ENCODE measurements at regions not wholly inside any gene's neighbourhood (a gene's known extent, or its start where the extent isn't known, plus 50 kb on each side); places are given as distances from the start of the nearest gene placed in this dataset.
"Not testable (repeated sequence)": the region's sequence is repeated elsewhere in the genome, so short reads cannot be mapped to it uniquely, and the experiment has no call there.

GRCh38 chr5:77867914-77868313 is 91.8 kb upstream of the TBCA start:
- H3K4me1 ChIP-seq (ENCODE audit: control insufficient read depth, insufficient read depth, low read length), result no peaks in the 10 kb centered on the region
- H3K36me3 ChIP-seq (ENCODE audit: control insufficient read depth, insufficient read depth, low read length), result no peaks in the 10 kb centered on the region
- peaks cover 16% of the 10 kb centered on the region; the same call in 1 of the 2 replicates for H3K27me3 ChIP-seq (ENCODE audit: control insufficient read depth, insufficient read depth, low read length)
- no peak overlapping the region for H3K4me3 ChIP-seq (ENCODE audit: low read depth, low read length)
- no peak overlapping the region for H3K9ac ChIP-seq (ENCODE audit: low read depth, low read length)
- no peak overlapping the region for H3K27ac ChIP-seq (ENCODE audit: low read depth, low read length)
- no peaks in the 10 kb centered on the region for H3K9me3 ChIP-seq (ENCODE audit: control insufficient read depth, insufficient read depth, low read length)

GRCh38 chr5:77867194-77867691 is 91.1 kb upstream of the TBCA start:
- Histone ChIP-seq H3K4me1 (ENCODE audit: control insufficient read depth, insufficient read depth, low read length) (no peaks in the 10 kb centered on the region), H3K9ac (ENCODE audit: low read depth, low read length) (no peak overlapping the region), H3K9me3 (ENCODE audit: control insufficient read depth, insufficient read depth, low read length) (no peaks in the 10 kb centered on the region), H3K4me3 (ENCODE audit: low read depth, low read length) (no peak overlapping the region), H3K27ac (ENCODE audit: low read depth, low read length) (no peak overlapping the region), H3K27me3 (ENCODE audit: control insufficient read depth, insufficient read depth, low read length) (peaks cover 22% of the 10 kb centered on the region), H3K36me3 (ENCODE audit: control insufficient read depth, insufficient read depth, low read length) (no peaks in the 10 kb centered on the region)

DNA sequence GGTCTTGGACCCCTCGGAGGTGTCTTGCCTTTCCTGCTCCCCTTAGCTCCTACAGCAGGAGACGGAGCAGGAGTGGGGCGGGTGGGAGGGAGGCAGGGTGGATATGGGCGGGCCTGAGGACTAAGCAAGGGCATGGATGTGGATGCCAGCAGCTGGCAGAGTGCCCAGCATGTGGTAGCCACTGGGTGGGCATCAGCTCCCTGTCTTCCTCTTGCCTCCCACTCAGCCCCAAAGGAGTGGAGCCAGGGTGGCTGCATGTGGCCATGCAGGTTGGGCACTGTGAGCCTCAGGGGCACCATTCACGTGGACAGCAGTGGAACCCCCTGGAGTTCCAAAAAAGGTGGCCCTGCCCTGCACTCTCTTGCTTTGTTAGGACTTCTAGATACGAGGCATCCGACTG is 90.1 kb upstream of the TBCA start:
- Histone ChIP-seq H3K36me3 (ENCODE audit: control insufficient read depth, insufficient read depth, low read length) (no peaks in the 10 kb centered on the region), H3K9me3 (ENCODE audit: control insufficient read depth, insufficient read depth, low read length) (no peaks in the 10 kb centered on the region), H3K4me3 (ENCODE audit: low read depth, low read length) (no peak overlapping the region), H3K9ac (ENCODE audit: low read depth, low read length) (no peak overlapping the region), H3K27ac (ENCODE audit: low read depth, low read length) (no peak overlapping the region), H3K4me1 (ENCODE audit: control insufficient read depth, insufficient read depth, low read length) (no peaks in the 10 kb centered on the region), H3K27me3 (ENCODE audit: control insufficient read depth, insufficient read depth, low read length) (peaks cover 26% of the 10 kb centered on the region)

DNA sequence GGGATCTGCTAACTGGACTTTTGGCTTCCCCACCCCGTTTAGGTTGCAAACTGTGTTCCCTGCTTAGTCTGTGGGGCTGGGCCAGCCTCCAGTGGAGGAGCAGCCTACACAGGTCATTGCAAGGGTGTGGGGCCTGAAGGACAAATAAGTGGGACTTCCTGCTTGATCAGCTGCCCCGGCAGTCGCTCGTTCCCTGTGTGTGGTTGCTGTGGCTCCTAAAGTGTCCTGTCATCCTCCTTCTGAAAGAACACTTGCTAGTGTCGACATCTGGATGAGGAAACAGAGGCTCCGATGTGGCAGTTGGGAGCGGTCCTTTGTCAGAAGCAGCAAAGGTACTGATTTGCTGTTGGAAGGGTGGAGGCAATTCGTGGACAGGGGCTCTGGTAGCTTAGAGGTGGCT is 88.9 kb upstream of the TBCA start:
- Histone ChIP-seq H3K27me3 (ENCODE audit: control insufficient read depth, insufficient read depth, low read length) (peaks cover 26% of the 10 kb centered on the region), H3K36me3 (ENCODE audit: control insufficient read depth, insufficient read depth, low read length) (no peaks in the 10 kb centered on the region), H3K9me3 (ENCODE audit: control insufficient read depth, insufficient read depth, low read length) (no peaks in the 10 kb centered on the region), H3K4me3 (ENCODE audit: low read depth, low read length) (no peak overlapping the region), H3K9ac (ENCODE audit: low read depth, low read length) (no peak overlapping the region), H3K4me1 (ENCODE audit: control insufficient read depth, insufficient read depth, low read length) (no peaks in the 10 kb centered on the region), H3K27ac (ENCODE audit: low read depth, low read length) (no peak overlapping the region)

GRCh38 chr5:77863181-77863580 is 87.0 kb upstream of the TBCA start:
- Histone ChIP-seq H3K4me1 (ENCODE audit: control insufficient read depth, insufficient read depth, low read length) (no peaks in the 10 kb centered on the region), H3K4me3 (ENCODE audit: low read depth, low read length) (no peak overlapping the region), H3K36me3 (ENCODE audit: control insufficient read depth, insufficient read depth, low read length) (no peaks in the 10 kb centered on the region), H3K27ac (ENCODE audit: low read depth, low read length) (no peak overlapping the region), H3K9ac (ENCODE audit: low read depth, low read length) (no peak overlapping the region), H3K9me3 (ENCODE audit: control insufficient read depth, insufficient read depth, low read length) (no peaks in the 10 kb centered on the region), H3K27me3 (ENCODE audit: control insufficient read depth, insufficient read depth, low read length) (peaks cover 31% of the 10 kb centered on the region)

- Histone ChIP-seq H3K4me3 (ENCODE audit: low read depth, low read length) (no peak overlapping the region), H3K9ac (ENCODE audit: low read depth, low read length) (no peak overlapping the region), H3K27ac (ENCODE audit: low read depth, low read length) (no peak overlapping the region), H3K9me3 (ENCODE audit: control insufficient read depth, insufficient read depth, low read length) (no peaks in the 10 kb centered on the region), H3K36me3 (ENCODE audit: control insufficient read depth, insufficient read depth, low read length) (no peaks in the 10 kb centered on the region), H3K27me3 (ENCODE audit: control insufficient read depth, insufficient read depth, low read length) (peaks cover 48% of the 10 kb centered on the region), H3K4me1 (ENCODE audit: control insufficient read depth, insufficient read depth, low read length) (no peaks in the 10 kb centered on the region)
Measured at GRCh38 chr5:77861576-77861975, 85.4 kb upstream of the TBCA start.

GRCh38 chr5:77859306-77859705 is 83.2 kb upstream of the TBCA start:
- H3K4me1 ChIP-seq (ENCODE audit: control insufficient read depth, insufficient read depth, low read length), result no peaks in the 10 kb centered on the region
- H3K27me3 ChIP-seq (ENCODE audit: control insufficient read depth, insufficient read depth, low read length), result peaks cover 64% of the 10 kb centered on the region
- H3K9ac ChIP-seq (ENCODE audit: low read depth, low read length), result no peak overlapping the region
- H3K27ac ChIP-seq (ENCODE audit: low read depth, low read length), result no peak overlapping the region
- H3K36me3 ChIP-seq (ENCODE audit: control insufficient read depth, insufficient read depth, low read length), result no peaks in the 10 kb centered on the region
- H3K9me3 ChIP-seq (ENCODE audit: control insufficient read depth, insufficient read depth, low read length), result no peaks in the 10 kb centered on the region
- H3K4me3 ChIP-seq (ENCODE audit: low read depth, low read length), result no peak overlapping the region

- peaks cover 67% of the 10 kb centered on the region for H3K27me3 ChIP-seq (ENCODE audit: control insufficient read depth, insufficient read depth, low read length)
- not testable (repeated sequence) for H3K27ac ChIP-seq (ENCODE audit: low read depth, low read length)
Measured at GRCh38 chr5:77858678-77859077, 82.5 kb upstream of the TBCA start.

GRCh38 chr5:77855369-77855768 is 79.2 kb upstream of the TBCA start:
- H3K27me3 ChIP-seq (ENCODE audit: control insufficient read depth, insufficient read depth, low read length), result peaks cover 85% of the 10 kb centered on the region
- no peaks in the 10 kb centered on the region for H3K9me3 ChIP-seq (ENCODE audit: control insufficient read depth, insufficient read depth, low read length)
- H3K27ac ChIP-seq (ENCODE audit: low read depth, low read length), result no peak overlapping the region
- H3K36me3 ChIP-seq (ENCODE audit: control insufficient read depth, insufficient read depth, low read length), result no peaks in the 10 kb centered on the region
- H3K4me1 ChIP-seq (ENCODE audit: control insufficient read depth, insufficient read depth, low read length), result peaks cover 11% of the 10 kb centered on the region
- no peak overlapping the region for H3K4me3 ChIP-seq (ENCODE audit: low read depth, low read length)
- H3K9ac ChIP-seq (ENCODE audit: low read depth, low read length), result no peak overlapping the region

More at GRCh38 chr5:77858678-77859077, 82.5 kb upstream of the TBCA start:
- H3K9me3 ChIP-seq (ENCODE audit: control insufficient read depth, insufficient read depth, low read length); H3K4me3 ChIP-seq (ENCODE audit: low read depth, low read length); H3K4me1 ChIP-seq (ENCODE audit: control insufficient read depth, insufficient read depth, low read length); H3K9ac ChIP-seq (ENCODE audit: low read depth, low read length); H3K36me3 ChIP-seq (ENCODE audit: control insufficient read depth, insufficient read depth, low read length): not testable (repeated sequence)

- Histone ChIP-seq H3K9me3 (ENCODE audit: control insufficient read depth, insufficient read depth, low read length) (no peaks in the 10 kb centered on the region), H3K27ac (ENCODE audit: low read depth, low read length) (no peak overlapping the region), H3K4me1 (ENCODE audit: control insufficient read depth, insufficient read depth, low read length) (peaks cover 16% of the 10 kb centered on the region), H3K27me3 (ENCODE audit: control insufficient read depth, insufficient read depth, low read length) (peaks cover 98% of the 10 kb centered on the region), H3K4me3 (ENCODE audit: low read depth, low read length) (no peak overlapping the region), H3K9ac (ENCODE audit: low read depth, low read length) (no peak overlapping the region), H3K36me3 (ENCODE audit: control insufficient read depth, insufficient read depth, low read length) (no peaks in the 10 kb centered on the region)
Measured at GRCh38 chr5:77853353-77853907, 77.3 kb upstream of the TBCA start.

GRCh38 chr5:77852514-77853352 is 76.6 kb upstream of the TBCA start:
- Histone ChIP-seq H3K4me1 (ENCODE audit: control insufficient read depth, insufficient read depth, low read length) (peaks cover 22% of the 10 kb centered on the region), H3K4me3 (ENCODE audit: low read depth, low read length) (peak overlapping the region; percentile 65), H3K27ac (ENCODE audit: low read depth, low read length) (no peak overlapping the region), H3K9me3 (ENCODE audit: control insufficient read depth, insufficient read depth, low read length) (no peaks in the 10 kb centered on the region), H3K36me3 (ENCODE audit: control insufficient read depth, insufficient read depth, low read length) (no peaks in the 10 kb centered on the region), H3K27me3 (ENCODE audit: control insufficient read depth, insufficient read depth, low read length) (peaks cover 98% of the 10 kb centered on the region), H3K9ac (ENCODE audit: low read depth, low read length) (no peak overlapping the region)
